GM19438 (cell line): ENCODE measurements at regions not wholly inside any gene's neighbourhood (a gene's known extent, or its start where the extent isn't known, plus 50 kb on each side); places are given as distances from the start of the nearest gene placed in this dataset.
A peak's percentile ranks its signal among the peaks of the same experiment; 100 is the strongest.

Experiments
- ATAC-seq: cut with Tn5 transposase; IDR thresholded peaks from one replicate; pipeline ENCODE4 v1.9.1; 2021; ENCODE audit warnings: low read depth; ENCODE audit not compliant: unreplicated experiment

DNA sequence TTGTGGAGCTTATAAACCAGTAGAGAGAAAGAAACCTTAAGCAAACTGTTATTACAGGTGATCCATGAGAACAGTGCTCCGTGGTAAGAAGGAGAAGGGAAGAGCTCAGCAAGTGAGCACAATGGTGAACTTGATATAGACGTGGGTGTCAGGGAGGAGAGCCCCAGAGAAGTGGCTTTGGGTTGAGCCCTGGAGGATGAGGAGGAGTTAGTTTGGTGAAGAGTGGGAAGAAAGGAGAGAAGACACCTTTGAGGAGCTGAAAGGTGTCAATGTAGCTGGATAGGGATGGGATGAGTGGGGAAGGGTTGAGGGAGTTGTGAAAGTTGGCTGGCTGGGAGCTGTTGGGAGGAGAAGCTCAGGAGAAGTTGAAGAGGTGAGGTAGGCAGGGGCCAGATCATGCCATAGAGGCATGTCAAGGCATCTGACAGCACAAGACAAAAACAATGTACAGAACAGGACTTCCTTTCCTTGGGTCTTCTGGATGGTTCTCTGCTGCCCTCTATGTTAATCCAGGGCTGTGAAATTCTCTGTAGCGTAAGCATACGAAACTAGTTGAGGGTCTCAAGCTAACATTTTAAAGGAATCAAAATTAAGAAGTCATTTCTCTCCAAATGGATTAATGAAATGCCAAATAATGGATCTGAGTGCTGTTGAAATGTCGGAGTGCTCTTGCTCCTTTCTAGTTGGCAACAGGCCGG lies 501.9 kb downstream of the KDM4C start:
- no peak for ATAC-seq

DNA sequence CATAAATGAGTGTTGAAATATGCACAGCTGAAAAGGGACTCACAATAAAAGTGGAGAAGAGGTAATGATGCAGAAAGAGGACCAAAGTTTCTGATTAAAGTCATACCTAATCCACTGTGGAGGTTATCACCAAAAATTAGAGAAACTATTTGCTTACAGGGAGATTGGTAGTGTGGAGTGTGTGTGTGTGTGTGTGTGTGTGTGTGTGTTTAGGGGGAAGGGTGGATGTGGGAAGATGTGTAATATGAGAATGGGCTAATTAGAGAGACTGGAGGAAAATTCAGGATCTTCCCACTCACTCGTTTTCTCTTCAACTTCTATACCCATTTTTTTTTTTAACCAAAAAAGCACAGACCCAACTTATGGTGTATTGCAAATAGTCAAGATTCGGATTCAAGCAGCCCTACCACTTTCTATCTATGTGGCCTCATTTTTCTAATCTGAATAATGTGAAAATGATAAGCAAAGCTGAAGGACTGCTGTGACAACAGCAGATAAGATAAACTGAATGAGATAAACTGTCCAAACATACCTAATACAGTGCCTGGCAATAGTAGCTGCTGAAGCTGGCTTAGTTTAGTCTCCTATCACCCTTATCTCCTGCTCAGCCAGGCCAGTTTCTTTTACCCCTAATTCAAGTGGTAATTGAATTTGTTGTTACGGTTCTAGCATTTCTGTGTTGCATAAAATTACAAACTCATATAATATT lies 501.1 kb downstream of the KDM4C start:
- no peak for ATAC-seq

DNA sequence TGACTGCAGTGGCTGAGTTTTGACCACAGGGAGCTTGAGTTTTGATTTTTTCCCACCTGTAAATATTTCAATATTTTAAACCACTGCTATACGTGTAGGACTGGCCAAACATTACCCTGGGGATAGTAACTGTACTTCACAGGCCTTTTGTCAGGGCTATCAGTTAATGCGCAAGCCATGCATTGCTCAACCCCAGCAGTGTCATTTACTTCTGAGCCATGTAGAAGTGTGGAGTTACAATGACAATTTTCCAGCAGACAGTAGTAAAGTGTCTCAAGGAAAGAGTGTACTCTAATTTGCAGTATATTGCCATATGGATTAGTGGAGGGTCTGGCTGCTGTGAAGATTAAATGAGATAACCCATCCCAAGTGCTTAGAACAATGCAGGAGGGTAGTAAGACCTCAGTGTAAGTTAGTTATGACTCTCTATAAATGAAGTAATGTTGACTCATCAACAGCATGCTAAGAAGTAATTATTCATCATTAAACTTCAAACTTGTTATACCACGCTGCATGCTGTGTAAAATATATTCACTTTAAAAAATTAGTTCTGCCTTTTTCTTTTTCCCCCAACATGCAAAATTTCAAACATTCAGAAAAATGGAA lies 489.2 kb downstream of the KDM4C start:
- no peak for ATAC-seq

GRCh38 chr9:7245976-7246580 lies 488.3 kb downstream of the KDM4C start:
- ATAC-seq: no peak

GRCh38 chr9:7243838-7244237 lies 486.1 kb downstream of the KDM4C start:
- ATAC-seq: no peak

GRCh38 chr9:7242126-7242525 lies 484.4 kb downstream of the KDM4C start:
- ATAC-seq: no peak

DNA sequence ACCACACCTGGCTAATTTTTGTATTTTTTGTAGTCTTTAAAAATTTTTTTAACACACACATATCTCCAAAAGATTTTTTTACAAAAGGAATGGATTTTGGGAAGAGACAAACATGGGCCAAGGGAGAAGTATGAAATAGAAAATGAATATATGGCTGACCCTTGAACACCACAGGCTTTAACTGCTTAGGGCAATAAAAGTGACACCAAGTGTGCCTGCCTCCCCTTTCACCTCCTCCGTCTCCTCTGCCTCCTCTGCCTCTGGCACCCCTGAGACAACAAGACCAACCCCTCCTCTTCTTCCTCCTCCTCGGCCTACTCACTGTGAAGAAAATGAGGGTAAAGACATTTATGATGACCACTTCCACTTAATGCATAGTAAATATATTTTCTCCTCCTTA lies 483.9 kb downstream of the KDM4C start:
- no peak for ATAC-seq

DNA sequence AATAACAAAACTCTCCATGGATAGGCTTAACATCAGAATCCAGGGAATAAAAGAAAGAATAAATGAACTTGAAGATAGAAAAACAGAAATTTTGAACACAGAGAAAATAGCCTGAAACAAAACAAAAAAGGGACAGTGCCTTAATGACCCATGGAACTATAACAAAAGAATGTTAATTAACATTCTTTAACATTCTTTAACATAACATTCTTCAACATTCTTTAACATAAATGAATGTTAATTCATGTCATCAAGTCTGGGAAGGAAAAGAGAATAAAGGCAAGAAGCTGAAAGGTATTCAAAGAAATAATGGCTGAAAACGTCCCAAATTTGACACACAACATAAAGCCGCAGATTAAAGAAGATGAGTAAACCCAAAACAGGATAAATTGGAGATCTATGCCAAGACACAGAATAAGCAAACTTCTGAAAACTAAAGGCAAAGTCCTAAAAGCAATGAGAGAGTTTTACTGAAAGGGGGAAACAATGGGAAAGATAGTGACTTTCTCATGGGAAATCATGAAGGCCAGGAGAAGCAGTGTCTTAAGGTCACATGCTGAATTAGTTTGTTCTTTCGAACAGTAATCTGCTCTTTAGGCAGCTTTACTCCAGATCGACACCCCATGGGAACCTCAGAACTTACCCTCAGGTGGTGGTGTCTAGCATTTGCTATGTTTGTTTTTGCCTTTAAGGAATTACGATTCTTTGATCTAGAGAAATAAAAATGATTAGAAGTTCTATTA lies 483.0 kb downstream of the KDM4C start:
- ATAC-seq: no peak

DNA sequence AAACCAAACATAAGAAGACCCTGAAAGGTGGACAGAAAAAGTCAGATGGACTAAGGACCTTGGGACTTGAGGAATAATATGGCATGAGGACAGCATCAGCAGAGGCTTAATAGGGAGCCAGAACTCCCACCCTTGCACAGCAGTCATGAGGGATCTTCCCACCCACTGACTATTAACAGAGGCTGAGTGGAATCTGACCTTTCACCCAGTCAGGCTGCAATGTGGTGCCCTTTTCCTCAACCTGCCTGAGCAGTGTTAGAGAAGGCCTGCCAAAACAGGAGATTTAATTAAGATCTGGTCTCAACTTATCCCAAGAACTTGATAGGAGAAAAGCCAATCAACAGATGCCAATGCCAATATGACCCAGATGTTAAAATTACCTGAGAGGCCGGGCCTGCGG lies 481.9 kb downstream of the KDM4C start:
- ATAC-seq: no peak

- no peak for ATAC-seq
These were observed 480.5 kb downstream of the KDM4C start for GRCh38 chr9:7238247-7238637.

DNA sequence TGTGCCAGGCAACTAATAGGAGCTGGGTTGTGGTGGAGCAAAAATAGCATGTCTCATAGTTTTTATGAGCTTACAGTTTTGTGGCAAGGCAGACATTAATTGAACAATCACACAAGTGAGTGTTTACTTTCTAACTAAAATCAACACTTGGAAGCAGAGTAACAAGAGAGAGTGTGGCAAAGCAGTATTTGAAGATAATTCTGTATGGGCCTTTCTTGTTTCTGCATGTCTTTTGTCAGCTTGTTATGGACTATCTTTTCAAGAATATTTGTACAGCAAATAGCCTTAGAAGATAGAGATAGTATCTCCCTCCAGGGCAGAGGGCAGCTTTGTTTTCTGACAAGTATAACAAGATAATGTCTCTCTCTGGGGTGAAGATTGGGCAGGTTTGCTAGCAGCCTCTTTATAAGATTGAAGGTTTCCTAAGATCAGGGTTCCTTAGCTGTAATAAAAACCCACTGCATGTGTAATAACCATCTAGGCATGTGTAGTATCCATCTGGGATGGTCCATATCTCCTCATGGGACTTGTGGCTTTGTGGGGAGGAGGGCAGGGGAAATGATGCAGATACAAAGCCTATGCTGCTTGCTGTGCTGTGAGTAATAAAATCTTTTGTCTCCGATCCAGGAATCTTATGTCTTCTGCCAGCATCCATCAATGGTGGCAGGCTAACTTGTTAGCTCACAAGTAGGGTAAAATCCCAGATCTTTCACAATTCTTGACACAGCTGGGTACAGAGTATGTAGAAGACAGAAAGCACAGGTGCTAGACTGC lies 479.9 kb downstream of the KDM4C start:
- no peak for ATAC-seq

- ATAC-seq: no peak
These were observed 478.4 kb downstream of the KDM4C start for GRCh38 chr9:7236186-7236585.

DNA sequence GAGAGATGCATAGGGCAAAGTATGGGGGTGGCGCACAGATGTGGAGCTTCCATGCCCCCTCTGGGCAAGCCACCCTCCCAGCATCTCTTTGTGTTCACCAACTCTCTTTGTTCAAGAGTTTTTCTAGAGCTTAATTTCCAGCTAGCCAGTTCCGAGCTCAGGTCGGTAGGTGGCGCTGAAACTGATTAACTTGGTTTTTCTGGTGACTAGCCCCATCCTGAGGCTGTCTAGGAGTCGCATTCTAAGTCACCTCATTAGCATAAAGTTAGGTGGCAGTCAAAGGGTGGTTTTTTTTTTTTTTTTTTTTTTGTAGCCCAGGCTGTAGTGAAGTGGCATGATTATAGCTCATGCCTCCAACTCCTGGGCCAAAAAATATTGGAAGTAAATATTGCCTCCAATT lies 476.4 kb downstream of the KDM4C start:
- ATAC-seq: peak; percentile 73

DNA sequence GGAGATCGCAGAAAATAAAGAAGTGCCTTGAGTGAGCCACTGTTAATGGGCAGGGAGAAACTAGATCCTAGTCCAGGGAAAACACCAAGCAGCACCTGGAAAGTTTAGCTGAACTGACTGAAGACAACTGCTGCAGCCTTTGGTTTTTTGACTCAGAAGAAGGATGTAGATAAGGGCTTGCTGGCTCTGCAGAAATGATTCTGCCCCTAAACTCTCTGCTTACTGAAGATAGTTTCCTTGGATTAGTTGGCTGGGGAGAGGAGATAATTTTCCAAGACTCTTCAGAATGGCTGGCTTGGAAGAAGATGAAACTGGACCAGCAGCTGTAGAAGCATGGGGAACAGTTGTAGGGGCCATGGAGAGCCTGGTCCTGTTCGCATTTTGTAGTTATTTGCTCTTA lies 471.8 kb downstream of the KDM4C start:
- no peak for ATAC-seq

GRCh38 chr9:7228726-7229125 lies 471.0 kb downstream of the KDM4C start:
- ATAC-seq: no peak

- no peak for ATAC-seq
These were observed 470.2 kb downstream of the KDM4C start for GRCh38 chr9:7227951-7228350.

- no peak for ATAC-seq
These were observed 468.4 kb downstream of the KDM4C start for GRCh38 chr9:7226007-7226640.
